ENCODE measurements at regions not wholly inside any gene's neighbourhood (a gene's known extent, or its start where the extent isn't known, plus 50 kb on each side); places are given as distances from the start of the nearest gene placed in this dataset.

GRCh38 chr12:38138225-38139221 is 178.1 kb upstream of the ALG10B start:
- in situ Hi-C loops (cut with MboI; ENCODE audit: low sequenced_read_pairs, unreplicated experiment) = loop anchor here (25.0 kb wide), 3 partner anchors 174 to 1124 kb away; partner anchors contain the start of gene ALG10B
- DNase-seq (ENCODE audit: low spot score) = peak; percentile 76
- TF ChIP-seq CTCF (IDR thresholded peaks at IDR 0.05; ENCODE audit: borderline replicate concordance, control extremely low read depth, extremely low read depth, insufficient read depth, missing control alignments) = peak; percentile 85

GRCh38 chr12:38139456-38139855 is 177.1 kb upstream of the ALG10B start:
- DNase-seq (ENCODE audit: low spot score) = no peak
- in situ Hi-C loops (cut with MboI; ENCODE audit: low sequenced_read_pairs, unreplicated experiment) = loop anchor here (25.0 kb wide), 3 partner anchors 173 to 1123 kb away; partner anchors contain the start of gene ALG10B
- no peak for TF ChIP-seq CTCF (IDR thresholded peaks at IDR 0.05; ENCODE audit: borderline replicate concordance, control extremely low read depth, extremely low read depth, insufficient read depth, missing control alignments)

- no peak for DNase-seq (ENCODE audit: low spot score)
- in situ Hi-C loops (cut with MboI; ENCODE audit: low sequenced_read_pairs, unreplicated experiment) = loop anchor here (25.0 kb wide), 3 partner anchors 171 to 1121 kb away; partner anchors contain the start of gene ALG10B
- TF ChIP-seq CTCF (IDR thresholded peaks at IDR 0.05; ENCODE audit: borderline replicate concordance, control extremely low read depth, extremely low read depth, insufficient read depth, missing control alignments) = no peak
These were observed 175.3 kb upstream of the ALG10B start for GRCh38 chr12:38141239-38141638.

GRCh38 chr12:38141861-38142260 is 174.7 kb upstream of the ALG10B start:
- DNase-seq (ENCODE audit: low spot score) = no peak
- in situ Hi-C loops (cut with MboI; ENCODE audit: low sequenced_read_pairs, unreplicated experiment) = loop anchor here (25.0 kb wide), 3 partner anchors 170 to 1120 kb away; partner anchors contain the start of gene ALG10B
- TF ChIP-seq CTCF (IDR thresholded peaks at IDR 0.05; ENCODE audit: borderline replicate concordance, control extremely low read depth, extremely low read depth, insufficient read depth, missing control alignments) = no peak

GRCh38 chr12:38142974-38143373 is 173.6 kb upstream of the ALG10B start:
- TF ChIP-seq CTCF (IDR thresholded peaks at IDR 0.05; ENCODE audit: borderline replicate concordance, control extremely low read depth, extremely low read depth, insufficient read depth, missing control alignments) = no peak
- in situ Hi-C loops (cut with MboI; ENCODE audit: low sequenced_read_pairs, unreplicated experiment) = loop anchor here (25.0 kb wide), 3 partner anchors 169 to 1119 kb away; partner anchors contain the start of gene ALG10B
- no peak for DNase-seq (ENCODE audit: low spot score)

- DNase-seq (ENCODE audit: low spot score) = no peak
- no peak for TF ChIP-seq CTCF (IDR thresholded peaks at IDR 0.05; ENCODE audit: borderline replicate concordance, control extremely low read depth, extremely low read depth, insufficient read depth, missing control alignments)
- in situ Hi-C loops (cut with MboI; ENCODE audit: low sequenced_read_pairs, unreplicated experiment) = loop anchor here (25.0 kb wide), 3 partner anchors 168 to 1118 kb away; partner anchors contain the start of gene ALG10B
These were observed 172.5 kb upstream of the ALG10B start for GRCh38 chr12:38144049-38144448.

Data from GM13976 (cell line).